Natural killer cell (primary cell): ENCODE measurements at regions not wholly inside any gene's neighbourhood (a gene's known extent, or its start where the extent isn't known, plus 50 kb on each side); places are given as distances from the start of the nearest gene placed in this dataset.

Source experiments
- ATAC-seq, 3 donors: fragments of 150-1000 bp in 2 of 3; fragments of 200-7000 bp in 1 of 3; cut with Tn5 transposase; 1 replicate in 1 of 3; 2 replicates in 2 of 3; pipeline ENCODE4 v1.10.0; 2021; ENCODE audit warnings: mild to moderate bottlenecking in 2 of 3, moderate library complexity in 2 of 3
- DNase-seq, 2 donors: peaks; one replicate each; pipeline versions ENCODE4 v3.0.0 to v3.0.0-alpha.2; 2013 to 2021; ENCODE audit warnings: mixed read lengths in 1 of 2
- H3K27ac ChIP-seq: one replicate; pipeline ENCODE4 v1.5.1; 2013; ENCODE audit warnings: mild to moderate bottlenecking, low read length
- H3K27me3 ChIP-seq: one replicate; pipeline ENCODE4 v1.6.1; 2013; ENCODE audit warnings: low read length; ENCODE audit not compliant: control insufficient read depth, insufficient read depth
- H3K36me3 ChIP-seq: one replicate; pipeline ENCODE4 v1.6.1; 2013; ENCODE audit warnings: low read length; ENCODE audit not compliant: control insufficient read depth, insufficient read depth
- H3K4me1 ChIP-seq: one replicate; pipeline ENCODE4 v1.6.1; 2013; ENCODE audit warnings: low read length; ENCODE audit not compliant: control insufficient read depth, insufficient read depth
- H3K4me3 ChIP-seq: one replicate; pipeline ENCODE4 v1.5.1; 2013; ENCODE audit warnings: low read length
- H3K9me3 ChIP-seq: one replicate; pipeline ENCODE4 v1.6.1; 2013; ENCODE audit warnings: low read length; ENCODE audit not compliant: control insufficient read depth, insufficient read depth
- H3K27ac Mint-ChIP-seq, 2 donors: one replicate each; pipeline ENCODE4 v1.8.0; 2022; ENCODE audit warnings: mild to moderate bottlenecking in 2 of 2, mixed read lengths in 2 of 2, moderate library complexity in 1 of 2
- H3K27me3 Mint-ChIP-seq, 2 donors: one replicate each; pipeline ENCODE4 v1.8.0; 2022; ENCODE audit warnings: low read depth in 2 of 2, mixed read lengths in 2 of 2
- H3K36me3 Mint-ChIP-seq: one replicate; pipeline ENCODE4 v1.8.0; 2022; ENCODE audit warnings: mixed read lengths
- H3K4me1 Mint-ChIP-seq, 2 donors: one replicate each; pipeline ENCODE4 v1.8.0; 2022; ENCODE audit warnings: mixed read lengths in 2 of 2
- H3K4me3 Mint-ChIP-seq: one replicate; pipeline ENCODE4 v1.8.0; 2022; ENCODE audit warnings: mild to moderate bottlenecking, moderate library complexity, mixed read lengths
- H3K9me3 Mint-ChIP-seq, 2 donors: one replicate each; pipeline ENCODE4 v1.8.0; 2022; ENCODE audit warnings: mixed read lengths in 2 of 2
- CTCF ChIP-seq: fragments of 200-600 bp; IDR thresholded peaks from one replicate; pipeline ENCODE4 v1.8.0; 2022; ENCODE audit warnings: antibody characterized with exemption
- WGBS: methylation state at CpG from one replicate; pipeline ENCODE4 v1.1.7; 2013; ENCODE audit warnings: missing lambda C conversion rate; ENCODE audit not compliant: insufficient coverage; 5-methylcytosine and 5-hydroxymethylcytosine counted together
- intact Hi-C: fragments of 100-400 bp; cut with micrococcal nuclease; formaldehyde crosslinking; loops from one replicate; pipeline ENCODE4 v1.14.2; 2022

GRCh38 chr2:59851836-59852475, 701.5 kb downstream of the BCL11A start:
- TF ChIP-seq CTCF = no peak
- H3K4me1 Mint-ChIP-seq = peaks cover 0 to 5% of the 10 kb centered on the region in 2 donors
- peaks cover 0 to 2% of the 10 kb centered on the region in 2 donors for H3K9me3 Mint-ChIP-seq
- DNase-seq = no peak
- no peak overlapping the region for H3K27ac ChIP-seq
- H3K4me3 Mint-ChIP-seq = no peak overlapping the region
- no peak for ATAC-seq
- H3K27me3 ChIP-seq = no peaks in the 10 kb centered on the region
- no peak overlapping the region for H3K4me3 ChIP-seq
- H3K27ac Mint-ChIP-seq = no peak overlapping the region
- no peaks in the 10 kb centered on the region for H3K27me3 Mint-ChIP-seq
- intact Hi-C loops = no loop called here
- no peaks in the 10 kb centered on the region for H3K36me3 Mint-ChIP-seq
- H3K36me3 ChIP-seq = no peaks in the 10 kb centered on the region
- no peaks in the 10 kb centered on the region for H3K4me1 ChIP-seq
- H3K9me3 ChIP-seq = no peaks in the 10 kb centered on the region

- Mint-ChIP-seq H3K36me3 (no peaks in the 10 kb centered on the region), H3K4me1 (peaks cover 0 to 5% of the 10 kb centered on the region in 2 donors), H3K9me3 (peaks cover 0 to 2% of the 10 kb centered on the region in 2 donors), H3K4me3 (no peak overlapping the region), H3K27me3 (no peaks in the 10 kb centered on the region), H3K27ac (no peak overlapping the region)
- TF ChIP-seq CTCF = no peak
- 91% methylated on average over 5 of the region's 6 CpGs for WGBS
- Histone ChIP-seq H3K4me1 (no peaks in the 10 kb centered on the region), H3K27ac (no peak overlapping the region), H3K4me3 (no peak overlapping the region), H3K36me3 (no peaks in the 10 kb centered on the region), H3K9me3 (no peaks in the 10 kb centered on the region), H3K27me3 (no peaks in the 10 kb centered on the region)
- intact Hi-C loops = no loop called here
- no peak for ATAC-seq
- DNase-seq = no peak
These were observed 702.9 kb downstream of the BCL11A start for GRCh38 chr2:59850554-59850953.

GRCh38 chr2:59833941-59834340, 719.5 kb downstream of the BCL11A start:
- ATAC-seq = no peak
- no peaks in the 10 kb centered on the region for H3K27me3 Mint-ChIP-seq
- no peak for DNase-seq
- H3K4me3 Mint-ChIP-seq = no peak overlapping the region
- intact Hi-C loops = no loop called here
- no peaks in the 10 kb centered on the region for H3K36me3 ChIP-seq
- H3K27ac Mint-ChIP-seq = no peak overlapping the region
- no peak overlapping the region for H3K4me3 ChIP-seq
- H3K27ac ChIP-seq = no peak overlapping the region
- H3K27me3 ChIP-seq = no peaks in the 10 kb centered on the region
- H3K4me1 ChIP-seq = no peaks in the 10 kb centered on the region
- no peaks in the 10 kb centered on the region for H3K36me3 Mint-ChIP-seq
- no peaks in the 10 kb centered on the region for H3K9me3 ChIP-seq
- no peak for TF ChIP-seq CTCF
- H3K4me1 Mint-ChIP-seq = no peaks in the 10 kb centered on the region
- 43% methylated on average over 1 of the region's 3 CpGs for WGBS
- peaks cover 2 to 6% of the 10 kb centered on the region in 2 donors for H3K9me3 Mint-ChIP-seq

- Histone ChIP-seq H3K4me3 (no peak overlapping the region), H3K27me3 (no peaks in the 10 kb centered on the region), H3K27ac (no peak overlapping the region), H3K9me3 (no peaks in the 10 kb centered on the region), H3K4me1 (no peaks in the 10 kb centered on the region), H3K36me3 (no peaks in the 10 kb centered on the region)
- Mint-ChIP-seq H3K27me3 (no peaks in the 10 kb centered on the region), H3K27ac (no peak overlapping the region), H3K36me3 (no peaks in the 10 kb centered on the region), H3K4me1 (no peaks in the 10 kb centered on the region), H3K9me3 (peaks cover 2 to 4% of the 10 kb centered on the region in 2 donors), H3K4me3 (no peak overlapping the region)
- 83% methylated on average over 6 of the region's 6 CpGs for WGBS
- intact Hi-C loops = no loop called here
- ATAC-seq = no peak
- DNase-seq = no peak
- no peak for TF ChIP-seq CTCF
These were observed 722.9 kb downstream of the BCL11A start for GRCh38 chr2:59830601-59831000.
